ENCODE measurements at regions not wholly inside any gene's neighbourhood (a gene's known extent, or its start where the extent isn't known, plus 50 kb on each side); places are given as distances from the start of the nearest gene placed in this dataset.

DNA sequence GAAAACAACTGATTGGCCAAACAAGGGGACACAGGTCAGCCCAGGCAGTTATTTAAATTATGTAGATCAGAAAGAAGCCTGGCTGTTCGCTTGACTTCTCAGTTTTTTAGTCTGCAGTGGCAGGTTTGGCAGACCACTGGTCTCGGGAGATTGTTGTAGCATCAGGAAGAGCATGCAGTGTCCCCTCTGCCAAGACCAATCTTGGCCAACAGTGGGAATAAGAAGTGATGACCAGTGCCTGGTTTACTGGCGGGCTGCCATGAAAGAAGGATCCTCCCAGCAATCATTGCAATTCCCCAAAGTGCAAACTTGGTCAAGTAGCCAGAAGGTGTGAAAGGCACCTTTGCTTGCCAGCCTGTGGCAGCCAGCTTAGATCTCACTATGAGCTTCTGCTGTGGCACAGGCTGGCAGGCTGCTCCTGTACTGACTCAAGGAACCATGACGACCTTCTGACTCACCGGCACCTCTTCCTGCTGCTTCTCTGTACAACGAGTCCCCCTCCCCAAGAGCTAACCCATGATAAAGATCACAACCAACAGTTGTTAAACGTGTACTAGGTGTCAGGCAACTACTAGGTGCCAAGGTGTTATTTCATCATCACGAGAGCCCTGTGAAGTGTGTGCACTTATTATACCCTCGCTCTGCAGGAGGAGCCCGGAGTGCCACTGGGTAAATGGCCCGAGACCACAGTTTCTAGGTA is 76.8 kb upstream of the DUSP22 start:
- DNase-seq (ENCODE audit: low read depth): no peak
- TF ChIP-seq CTCF (conservative IDR thresholded peaks at IDR 0.05; ENCODE audit: low read depth, low read length): no peak
- no peak overlapping the region for H3K4me3 ChIP-seq (ENCODE audit: low read length)

DNA sequence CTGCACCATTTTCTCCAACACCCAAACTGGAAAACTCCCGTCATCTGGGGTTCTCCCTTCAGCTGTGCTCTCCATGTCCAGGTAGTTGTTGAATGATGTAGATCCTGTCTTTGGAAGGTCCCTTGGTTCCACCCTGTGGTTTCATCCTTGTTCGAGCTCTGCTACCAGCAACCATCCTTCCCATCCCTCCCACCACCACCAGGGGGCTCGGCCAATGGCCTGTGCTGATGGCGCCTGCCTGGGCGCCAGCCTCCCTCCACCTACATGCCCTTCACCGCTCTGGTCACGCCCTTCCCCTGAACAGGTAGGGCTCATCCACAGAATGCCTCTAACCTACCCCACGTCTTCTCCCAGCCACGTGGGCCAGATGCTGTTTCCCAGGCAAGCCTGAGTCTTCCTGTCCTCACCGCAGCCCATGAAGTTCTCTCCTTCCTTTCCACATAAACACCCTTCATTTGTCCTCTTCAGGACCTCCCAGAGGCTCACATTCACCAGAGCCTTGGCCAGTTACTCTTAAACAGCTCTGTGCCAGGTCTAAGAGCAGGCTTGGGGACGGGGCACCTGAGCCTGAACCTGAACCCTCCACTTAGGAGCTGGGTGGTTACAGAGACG is 75.1 kb upstream of the DUSP22 start:
- no peak overlapping the region for H3K4me3 ChIP-seq (ENCODE audit: low read length)
- DNase-seq (ENCODE audit: low read depth): no peak
- TF ChIP-seq CTCF (conservative IDR thresholded peaks at IDR 0.05; ENCODE audit: low read depth, low read length): peak; percentile 47

- no peak overlapping the region for H3K4me3 ChIP-seq (ENCODE audit: low read length)
- TF ChIP-seq CTCF (conservative IDR thresholded peaks at IDR 0.05; ENCODE audit: low read depth, low read length): no peak
- no peak for DNase-seq (ENCODE audit: low read depth)
Measured at GRCh38 chr6:218153-219018, 73.9 kb upstream of the DUSP22 start.

GRCh38 chr6:219019-219570 is 73.2 kb upstream of the DUSP22 start:
- DNase-seq (ENCODE audit: low read depth): no peak
- TF ChIP-seq CTCF (conservative IDR thresholded peaks at IDR 0.05; ENCODE audit: low read depth, low read length): no peak
- no peak overlapping the region for H3K4me3 ChIP-seq (ENCODE audit: low read length)

DNA sequence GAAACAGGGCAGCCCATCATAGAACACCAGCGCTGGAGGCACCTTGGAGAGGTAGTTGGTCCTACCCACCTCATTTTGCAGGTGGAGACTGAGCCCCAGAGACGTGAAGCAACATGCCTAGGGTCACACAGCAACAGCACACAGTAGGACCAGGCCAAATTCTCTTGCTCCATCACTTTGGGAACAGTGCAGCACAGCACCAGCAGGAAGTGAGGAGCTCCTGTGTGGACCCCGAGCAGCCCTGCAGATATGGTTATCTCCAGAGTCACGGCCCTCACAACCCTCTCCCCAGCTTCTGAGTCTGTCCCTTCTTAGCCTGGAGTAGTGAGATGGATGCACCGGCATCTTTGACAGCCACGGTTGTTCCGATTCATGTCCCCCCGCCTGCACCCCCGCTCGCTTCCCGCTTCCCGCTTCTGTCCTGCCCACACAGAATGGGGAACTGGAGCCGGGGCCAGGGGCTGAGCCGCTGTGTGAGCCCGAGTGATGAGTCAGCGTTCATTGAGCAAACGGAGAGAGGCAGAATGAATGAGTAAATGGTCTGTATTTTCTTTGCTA is 72.6 kb upstream of the DUSP22 start:
- no peak for TF ChIP-seq CTCF (conservative IDR thresholded peaks at IDR 0.05; ENCODE audit: low read depth, low read length)
- H3K4me3 ChIP-seq (ENCODE audit: low read length): no peak overlapping the region

DNA sequence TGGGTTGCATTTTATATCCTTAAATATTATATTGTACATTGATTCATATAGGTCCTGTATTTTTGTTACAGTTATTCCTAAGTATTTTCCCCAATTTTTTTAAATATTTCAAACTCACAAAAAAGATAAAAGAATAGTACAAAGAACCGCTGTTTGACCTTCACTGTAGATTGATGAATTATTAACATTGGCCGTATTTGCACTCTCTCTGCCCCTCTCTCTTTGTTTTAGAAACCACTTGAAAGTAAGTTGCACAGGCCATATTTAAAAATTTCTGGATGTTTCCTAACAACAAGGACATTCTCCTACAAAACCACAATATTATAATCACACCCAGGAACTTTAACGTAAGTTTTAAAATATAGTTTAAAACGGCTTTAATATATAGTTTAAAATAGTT is 72.0 kb upstream of the DUSP22 start:
- no peak overlapping the region for H3K4me3 ChIP-seq (ENCODE audit: low read length)
- no peak for DNase-seq (ENCODE audit: low read depth)
- TF ChIP-seq CTCF (conservative IDR thresholded peaks at IDR 0.05; ENCODE audit: low read depth, low read length): no peak

More for the DNA sequence above, 72.6 kb upstream of the DUSP22 start:
- no peak for DNase-seq (ENCODE audit: low read depth)

All from retinal pigment epithelial cell (primary cell).